ENCODE measurements at regions not wholly inside any gene's neighbourhood (a gene's known extent, or its start where the extent isn't known, plus 50 kb on each side); places are given as distances from the start of the nearest gene placed in this dataset.

DNA sequence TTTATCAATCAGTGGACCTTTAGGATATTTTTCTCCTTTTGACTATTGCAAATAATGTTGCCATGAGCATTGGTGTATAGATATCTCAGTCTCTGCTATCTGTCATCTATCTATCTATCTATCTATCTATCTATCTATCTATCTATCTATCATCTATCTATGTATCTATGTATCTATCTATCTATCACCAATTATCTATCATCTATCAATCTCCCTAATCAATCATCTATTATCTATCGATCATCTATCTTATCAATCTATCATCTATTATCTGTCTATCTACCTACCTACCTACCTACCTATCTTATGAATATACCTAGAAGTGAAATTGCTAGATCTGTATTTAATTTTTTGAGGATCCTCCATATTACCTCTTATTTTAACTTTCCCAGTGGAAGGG lies 69.6 kb downstream of the EMX2 start:
- Histone ChIP-seq H3K9me3 (ENCODE audit: control insufficient read depth, insufficient read depth, low read depth, low read length) (no peaks in the 10 kb centered on the region), H3K4me2 (ENCODE audit: extremely low read depth, insufficient read depth, low read length) (no peak overlapping the region), H3K27ac (ENCODE audit: insufficient read depth, low read length) (no peak overlapping the region), H3K27me3 (ENCODE audit: control insufficient read depth, insufficient read depth, low read length) (no peaks in the 10 kb centered on the region), H2AFZ (ENCODE audit: low read length) (no peak overlapping the region), H4K20me1 (ENCODE audit: control insufficient read depth, extremely low read depth, insufficient read depth, low read length) (no peaks in the 10 kb centered on the region), H3K4me1 (ENCODE audit: control insufficient read depth, extremely low read depth, insufficient read depth, low read length) (no peaks in the 10 kb centered on the region), H3K36me3 (ENCODE audit: control insufficient read depth, insufficient read depth, low read length) (no peaks in the 10 kb centered on the region), H3K79me2 (ENCODE audit: control insufficient read depth, insufficient read depth, low read length) (no peaks in the 10 kb centered on the region), H3K9ac (ENCODE audit: insufficient read depth, low read length) (no peak overlapping the region), H3K4me3 (replicated peaks in 1 of 4; ENCODE audit: control extremely low read depth in 1 of 4, insufficient read depth in 1 of 4, low read depth in 3 of 4, low read length in 4 of 4) (no peak overlapping the region)
- TF ChIP-seq, protein P1, sequence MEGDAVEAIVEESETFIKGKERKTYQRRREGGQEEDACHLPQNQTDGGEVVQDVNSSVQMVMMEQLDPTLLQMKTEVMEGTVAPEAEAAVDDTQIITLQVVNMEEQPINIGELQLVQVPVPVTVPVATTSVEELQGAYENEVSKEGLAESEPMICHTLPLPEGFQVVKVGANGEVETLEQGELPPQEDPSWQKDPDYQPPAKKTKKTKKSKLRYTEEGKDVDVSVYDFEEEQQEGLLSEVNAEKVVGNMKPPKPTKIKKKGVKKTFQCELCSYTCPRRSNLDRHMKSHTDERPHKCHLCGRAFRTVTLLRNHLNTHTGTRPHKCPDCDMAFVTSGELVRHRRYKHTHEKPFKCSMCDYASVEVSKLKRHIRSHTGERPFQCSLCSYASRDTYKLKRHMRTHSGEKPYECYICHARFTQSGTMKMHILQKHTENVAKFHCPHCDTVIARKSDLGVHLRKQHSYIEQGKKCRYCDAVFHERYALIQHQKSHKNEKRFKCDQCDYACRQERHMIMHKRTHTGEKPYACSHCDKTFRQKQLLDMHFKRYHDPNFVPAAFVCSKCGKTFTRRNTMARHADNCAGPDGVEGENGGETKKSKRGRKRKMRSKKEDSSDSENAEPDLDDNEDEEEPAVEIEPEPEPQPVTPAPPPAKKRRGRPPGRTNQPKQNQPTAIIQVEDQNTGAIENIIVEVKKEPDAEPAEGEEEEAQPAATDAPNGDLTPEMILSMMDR (conservative IDR thresholded peaks at IDR 0.05 in 1 of 2, IDR thresholded peaks at IDR 0.05 in 1 of 2; ENCODE audit: low read depth in 1 of 2, low read length in 2 of 2): no peak
- TF ChIP-seq EZH2 (IDR thresholded peaks at IDR 0.05; ENCODE audit: low read length, missing control alignments): no peak
- no peak for DNase-seq (ENCODE audit: low read depth in 2 of 2)

DNA sequence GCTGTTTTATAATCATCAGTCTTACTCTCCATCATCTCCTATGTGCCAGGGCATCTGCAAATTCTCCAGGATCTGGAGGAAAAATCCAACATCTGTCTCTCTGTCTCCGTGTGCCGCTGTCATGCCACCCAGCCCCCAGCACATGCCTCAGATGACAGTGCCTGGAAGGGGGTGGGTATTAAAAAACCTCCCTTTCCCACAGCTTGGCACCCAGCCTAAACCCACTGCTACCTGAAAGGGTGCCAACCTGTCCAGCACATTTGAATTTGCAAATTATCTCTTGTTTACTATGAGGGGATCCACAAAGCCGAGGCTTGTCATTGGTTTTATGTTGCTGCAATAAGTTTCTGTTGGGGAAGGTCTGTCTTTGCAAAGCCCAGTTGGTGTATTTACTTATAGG lies 73.1 kb downstream of the EMX2 start:
- no peak overlapping the region for H3K9ac ChIP-seq (ENCODE audit: insufficient read depth, low read length)
- no peak for DNase-seq (ENCODE audit: low read depth in 2 of 2)
- H4K20me1 ChIP-seq (ENCODE audit: control insufficient read depth, extremely low read depth, insufficient read depth, low read length): no peaks in the 10 kb centered on the region
- no peaks in the 10 kb centered on the region for H3K79me2 ChIP-seq (ENCODE audit: control insufficient read depth, insufficient read depth, low read length)
- H3K4me2 ChIP-seq (ENCODE audit: extremely low read depth, insufficient read depth, low read length): no peak overlapping the region
- H3K4me1 ChIP-seq (ENCODE audit: control insufficient read depth, extremely low read depth, insufficient read depth, low read length): no peaks in the 10 kb centered on the region
- no peak overlapping the region for H3K4me3 ChIP-seq (replicated peaks in 1 of 4; ENCODE audit: control extremely low read depth in 1 of 4, insufficient read depth in 1 of 4, low read depth in 3 of 4, low read length in 4 of 4)
- H3K27ac ChIP-seq (ENCODE audit: insufficient read depth, low read length): no peak overlapping the region
- no peaks in the 10 kb centered on the region for H3K27me3 ChIP-seq (ENCODE audit: control insufficient read depth, insufficient read depth, low read length)
- H3K9me3 ChIP-seq (ENCODE audit: control insufficient read depth, insufficient read depth, low read depth, low read length): no peaks in the 10 kb centered on the region
- H3K36me3 ChIP-seq (ENCODE audit: control insufficient read depth, insufficient read depth, low read length): no peaks in the 10 kb centered on the region
- TF ChIP-seq EZH2 (IDR thresholded peaks at IDR 0.05; ENCODE audit: low read length, missing control alignments): no peak
- TF ChIP-seq, protein P1 (conservative IDR thresholded peaks at IDR 0.05 in 1 of 2, IDR thresholded peaks at IDR 0.05 in 1 of 2; ENCODE audit: low read depth in 1 of 2, low read length in 2 of 2): no peak
- H2AFZ ChIP-seq (ENCODE audit: low read length): no peak overlapping the region

DNA sequence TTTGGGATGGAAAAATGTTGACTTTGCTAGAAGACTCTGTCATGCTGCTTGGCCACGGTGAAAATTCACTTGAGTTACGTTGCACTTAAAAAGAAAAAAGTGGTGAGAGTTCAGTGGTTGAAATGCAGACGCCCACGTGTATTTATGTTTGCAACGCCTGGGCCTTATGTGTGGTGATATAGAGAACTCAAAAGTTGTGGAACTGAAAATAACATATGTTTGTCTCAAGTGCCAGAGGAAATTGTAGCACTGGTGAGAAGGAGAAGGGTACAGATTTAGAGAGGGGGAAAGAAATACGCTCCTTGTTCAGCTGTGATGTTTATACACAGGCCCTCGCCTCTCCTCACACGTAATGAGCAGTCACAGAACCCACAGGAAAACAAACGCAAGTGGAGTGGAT lies 73.6 kb downstream of the EMX2 start:
- H3K9me3 ChIP-seq (ENCODE audit: control insufficient read depth, insufficient read depth, low read depth, low read length): no peaks in the 10 kb centered on the region
- H3K4me1 ChIP-seq (ENCODE audit: control insufficient read depth, extremely low read depth, insufficient read depth, low read length): no peaks in the 10 kb centered on the region
- no peak overlapping the region for H3K27ac ChIP-seq (ENCODE audit: insufficient read depth, low read length)
- no peak overlapping the region for H3K9ac ChIP-seq (ENCODE audit: insufficient read depth, low read length)
- DNase-seq (ENCODE audit: low read depth in 2 of 2): no peak
- H3K4me3 ChIP-seq (replicated peaks in 1 of 4; ENCODE audit: control extremely low read depth in 1 of 4, insufficient read depth in 1 of 4, low read depth in 3 of 4, low read length in 4 of 4): no peak overlapping the region
- H4K20me1 ChIP-seq (ENCODE audit: control insufficient read depth, extremely low read depth, insufficient read depth, low read length): no peaks in the 10 kb centered on the region
- H3K4me2 ChIP-seq (ENCODE audit: extremely low read depth, insufficient read depth, low read length): no peak overlapping the region
- no peak overlapping the region for H2AFZ ChIP-seq (ENCODE audit: low read length)
- no peaks in the 10 kb centered on the region for H3K27me3 ChIP-seq (ENCODE audit: control insufficient read depth, insufficient read depth, low read length)
- no peaks in the 10 kb centered on the region for H3K36me3 ChIP-seq (ENCODE audit: control insufficient read depth, insufficient read depth, low read length)
- H3K79me2 ChIP-seq (ENCODE audit: control insufficient read depth, insufficient read depth, low read length): no peaks in the 10 kb centered on the region
- TF ChIP-seq EZH2 (IDR thresholded peaks at IDR 0.05; ENCODE audit: low read length, missing control alignments): no peak
- TF ChIP-seq, protein P1 (conservative IDR thresholded peaks at IDR 0.05 in 1 of 2, IDR thresholded peaks at IDR 0.05 in 1 of 2; ENCODE audit: low read depth in 1 of 2, low read length in 2 of 2): no peak
